SK-N-SH (cell line): ENCODE measurements at regions not wholly inside any gene's neighbourhood (a gene's known extent, or its start where the extent isn't known, plus 50 kb on each side); places are given as distances from the start of the nearest gene placed in this dataset.

Experiments
- CTCF ChIA-PET: fragments of 300-600, 350-600 bp; formaldehyde crosslinking; extraction: SDS; loops from one replicate; lab custom pipeline; 2021; lab: Yijun Ruan, JAX
- POLR2A ChIA-PET: fragments of 350-600 bp; sonication (Branson Sonifier 250); formaldehyde crosslinking; extraction: SDS; loops from one replicate; lab custom pipeline; 2020; ENCODE audit warnings: antibody characterized with exemption, inconsistent platforms; lab: Yijun Ruan, JAX
- DNase-seq: peaks from one replicate; pipeline ENCODE4 v3.0.0; 2012
- H2AFZ ChIP-seq: fragments of 200-600 bp; sonication (generic); 2 replicates; pipeline ENCODE4 v1.8.1; 2016; ENCODE audit warnings: antibody characterized with exemption, mild to moderate bottlenecking, low read depth
- H3F3A ChIP-seq: fragments of 200-600 bp; sonication (generic); replicated peaks from 2 replicates; pipeline ENCODE3; 2016; ENCODE audit warnings: antibody characterized with exemption, mild to moderate bottlenecking; ENCODE audit not compliant: insufficient read depth
- H3K27ac ChIP-seq, 2 experiments: fragments of 200-500 bp in 1 of 2; fragments of 200-600 bp in 1 of 2; sonication (Bioruptor generic) in 1 of 2; sonication (generic), shearing (Covaris generic) in 1 of 2; 2 replicates each; pipeline versions ENCODE4 v1.5.1 to v1.6.1; 2014 to 2016; ENCODE audit warnings: low read depth in 2 of 2, inconsistent platforms in 1 of 2, low read length in 1 of 2, mild to moderate bottlenecking in 1 of 2, mixed read lengths in 1 of 2
- H3K27me3 ChIP-seq: fragments of 200-600 bp; sonication (generic), shearing (Covaris generic); 2 replicates; pipeline ENCODE4 v1.6.1; 2016; ENCODE audit warnings: mixed run types; ENCODE audit not compliant: insufficient read depth
- H3K36me3 ChIP-seq, 2 experiments: fragments of 200-500 bp in 1 of 2; fragments of 200-600 bp in 1 of 2; sonication (Bioruptor generic) in 1 of 2; sonication (generic) in 1 of 2; replicated peaks in 1 of 2; 2 replicates each; pipeline versions ENCODE3 to v1.5.1; 2014 to 2016; ENCODE audit warnings: low read length in 1 of 2, mild to moderate bottlenecking in 1 of 2; ENCODE audit not compliant: insufficient read depth in 2 of 2, control insufficient read depth in 1 of 2
- H3K4me1 ChIP-seq, 2 experiments: fragments of 200-500 bp in 1 of 2; fragments of 200-600 bp in 1 of 2; sonication (Bioruptor generic) in 1 of 2; sonication (generic), shearing (Covaris generic) in 1 of 2; 2 replicates each; pipeline versions ENCODE4 v1.5.1 to v1.6.1; 2014 to 2016; ENCODE audit warnings: low read depth in 1 of 2, low read length in 1 of 2, mixed run types in 1 of 2; ENCODE audit not compliant: insufficient read depth in 2 of 2, control insufficient read depth in 1 of 2
- H3K4me2 ChIP-seq: fragments of 200-600 bp; sonication (generic), shearing (Covaris generic); 2 replicates; pipeline ENCODE4 v1.6.1; 2017; ENCODE audit warnings: mixed run types
- H3K4me3 ChIP-seq, 2 experiments: fragments of 200-500 bp in 1 of 2; fragments of 200-600 bp in 1 of 2; sonication (Bioruptor generic) in 1 of 2; sonication (generic), shearing (Covaris generic) in 1 of 2; 2 replicates each; pipeline versions ENCODE4 v1.5.1 to v1.8.1; 2014 to 2016; ENCODE audit warnings: low read depth in 2 of 2, inconsistent platforms in 1 of 2, low read length in 1 of 2, mild to moderate bottlenecking in 1 of 2, mixed read lengths in 1 of 2, moderate library complexity in 1 of 2
- H3K79me2 ChIP-seq: fragments of 200-600 bp; sonication (generic); 2 replicates; pipeline ENCODE4 v1.8.1; 2017; ENCODE audit warnings: mild to moderate bottlenecking; ENCODE audit not compliant: insufficient read depth
- H3K9ac ChIP-seq: fragments of 200-600 bp; sonication (generic); 2 replicates; pipeline ENCODE4 v1.6.1; 2017; ENCODE audit warnings: mixed run types
- H3K9me2 ChIP-seq: fragments of 200-600 bp; sonication (generic); 2 replicates; pipeline ENCODE4 v1.6.1; 2017; ENCODE audit warnings: mixed run types
- H3K9me3 ChIP-seq: fragments of 200-600 bp; sonication (generic); 2 replicates; pipeline ENCODE4 v1.6.1; 2017; ENCODE audit warnings: mixed run types, mild to moderate bottlenecking, moderate library complexity
- H4K20me1 ChIP-seq: fragments of 200-600 bp; sonication (generic); 2 replicates; pipeline ENCODE4 v1.6.1; 2017; ENCODE audit warnings: mild to moderate bottlenecking, mixed run types; ENCODE audit not compliant: insufficient read depth
- CHD2 ChIP-seq: fragments of 150-350 bp; IDR thresholded peaks from 2 replicates; pipeline ENCODE4 v1.6.1; 2018; ENCODE audit warnings: low read length; ENCODE audit not compliant: partially characterized antibody
- FOXM1 ChIP-seq: IDR thresholded peaks from 2 replicates; pipeline ENCODE4 v1.4.0; 2012; ENCODE audit warnings: low read depth, mild to moderate bottlenecking
- GABPA ChIP-seq: IDR thresholded peaks from 2 replicates; pipeline ENCODE4 v1.4.0; 2012; ENCODE audit warnings: low read depth, mild to moderate bottlenecking
- MEF2A ChIP-seq: IDR thresholded peaks from 2 replicates; pipeline ENCODE4 v1.4.0; 2012; ENCODE audit warnings: low read depth, borderline replicate concordance
- NFIC ChIP-seq: IDR thresholded peaks from 2 replicates; pipeline ENCODE4 v1.4.0; 2012; ENCODE audit warnings: borderline replicate concordance
- POLR2AphosphoS5 ChIP-seq: IDR thresholded peaks from 2 replicates; pipeline ENCODE4 v1.6.1; 2012; ENCODE audit warnings: low read depth, low read length
- RAD21 ChIP-seq: IDR thresholded peaks from 2 replicates; pipeline ENCODE4 v1.6.1; 2012; ENCODE audit warnings: mild to moderate bottlenecking, low read length
- RCOR1 ChIP-seq: fragments of 150-350 bp; IDR thresholded peaks from 2 replicates; pipeline ENCODE4 v1.6.1; 2017; ENCODE audit warnings: antibody characterized with exemption, low read length
- RFX5 ChIP-seq: IDR thresholded peaks from 2 replicates; pipeline ENCODE4 v1.6.1; 2012; ENCODE audit warnings: mild to moderate bottlenecking, improper control_type of control experiment, low read length
- RXRA ChIP-seq: IDR thresholded peaks from 2 replicates; pipeline ENCODE4 v1.4.0; 2012; ENCODE audit warnings: low read depth, mild to moderate bottlenecking, borderline replicate concordance
- SIN3A ChIP-seq: IDR thresholded peaks from 2 replicates; pipeline ENCODE4 v1.6.1; 2012; ENCODE audit warnings: low read depth, mild to moderate bottlenecking, low read length, moderate library complexity, borderline replicate concordance
- TCF12 ChIP-seq: IDR thresholded peaks from 2 replicates; pipeline ENCODE4 v1.4.0; 2012
- WGBS: methylation state at CpG from one replicate; pipeline ENCODE4 v1.1.6; 2017; ENCODE audit warnings: low lambda C conversion rate; 5-methylcytosine and 5-hydroxymethylcytosine counted together
- TF ChIP-seq, protein P1 (sequence below): IDR thresholded peaks from 2 replicates; pipeline ENCODE4 v1.6.1; 2012; ENCODE audit warnings: mild to moderate bottlenecking, low read depth, low read length, moderate library complexity
- TF ChIP-seq, protein P2 (sequence below): fragments of 200-600 bp; sonication (generic); IDR thresholded peaks from 2 replicates; pipeline ENCODE4 v1.6.1; 2017; ENCODE audit warnings: antibody characterized with exemption, mild to moderate bottlenecking, moderate library complexity
- TF ChIP-seq, protein P3 (sequence below): fragments of 150-350 bp; IDR thresholded peaks from 2 replicates; pipeline ENCODE4 v1.6.1; 2016; ENCODE audit warnings: mild to moderate bottlenecking, low read depth, low read length

DNA sequence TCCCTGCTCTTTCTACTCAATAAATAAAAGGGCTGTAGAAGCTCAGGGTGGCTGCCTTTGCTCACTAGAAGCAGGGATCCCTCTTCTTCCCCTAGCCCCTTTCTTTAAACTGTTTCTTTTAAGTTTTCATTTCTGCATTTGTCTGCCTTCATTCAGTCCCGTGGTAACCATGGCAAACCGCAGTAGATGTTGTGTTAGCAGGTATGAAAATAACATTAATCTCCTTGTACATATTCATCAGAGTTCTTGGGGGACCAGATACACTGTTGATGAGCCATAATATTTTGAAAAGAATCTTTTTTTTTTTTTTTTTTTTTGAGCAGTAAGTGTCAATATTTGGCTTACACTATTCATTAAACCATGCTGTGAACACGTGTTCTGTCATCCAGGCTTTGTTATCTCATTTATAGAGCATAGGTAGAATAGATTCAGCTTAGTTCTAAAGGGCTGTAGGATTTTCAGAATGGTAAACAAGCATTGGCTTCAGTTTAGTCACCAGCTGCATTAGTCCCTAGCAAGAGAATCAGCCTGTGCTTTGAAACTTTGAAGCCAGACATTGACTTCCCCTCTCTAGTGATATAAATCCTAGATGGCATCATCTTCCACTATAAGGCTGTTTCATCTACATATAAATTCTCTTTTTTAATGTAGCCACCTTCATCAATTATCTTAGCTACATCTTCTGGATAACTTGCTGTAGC, 59.4 kb upstream of the SPRY2 start:
- H3K79me2 ChIP-seq = no peaks in the 10 kb centered on the region
- no peaks in the 10 kb centered on the region for H3K36me3 ChIP-seq
- ChIA-PET POLR2A (no interaction called here), CTCF (no interaction called here)
- no peaks in the 10 kb centered on the region for H3F3A ChIP-seq
- H3K9ac ChIP-seq = no peak overlapping the region
- no peak overlapping the region for H3K4me2 ChIP-seq
- WGBS = 82% methylated on average over 3 of the region's 3 CpGs
- H3K4me3 ChIP-seq = no peak overlapping the region
- 0 out of 2 replicates have a peak, but pooled peaks cover 5% of the 10 kb centered on the region for H3K9me3 ChIP-seq
- DNase-seq = no peak
- no peaks in the 10 kb centered on the region for H3K9me2 ChIP-seq
- no peak overlapping the region for H2AFZ ChIP-seq
- TF ChIP-seq, protein P1, sequence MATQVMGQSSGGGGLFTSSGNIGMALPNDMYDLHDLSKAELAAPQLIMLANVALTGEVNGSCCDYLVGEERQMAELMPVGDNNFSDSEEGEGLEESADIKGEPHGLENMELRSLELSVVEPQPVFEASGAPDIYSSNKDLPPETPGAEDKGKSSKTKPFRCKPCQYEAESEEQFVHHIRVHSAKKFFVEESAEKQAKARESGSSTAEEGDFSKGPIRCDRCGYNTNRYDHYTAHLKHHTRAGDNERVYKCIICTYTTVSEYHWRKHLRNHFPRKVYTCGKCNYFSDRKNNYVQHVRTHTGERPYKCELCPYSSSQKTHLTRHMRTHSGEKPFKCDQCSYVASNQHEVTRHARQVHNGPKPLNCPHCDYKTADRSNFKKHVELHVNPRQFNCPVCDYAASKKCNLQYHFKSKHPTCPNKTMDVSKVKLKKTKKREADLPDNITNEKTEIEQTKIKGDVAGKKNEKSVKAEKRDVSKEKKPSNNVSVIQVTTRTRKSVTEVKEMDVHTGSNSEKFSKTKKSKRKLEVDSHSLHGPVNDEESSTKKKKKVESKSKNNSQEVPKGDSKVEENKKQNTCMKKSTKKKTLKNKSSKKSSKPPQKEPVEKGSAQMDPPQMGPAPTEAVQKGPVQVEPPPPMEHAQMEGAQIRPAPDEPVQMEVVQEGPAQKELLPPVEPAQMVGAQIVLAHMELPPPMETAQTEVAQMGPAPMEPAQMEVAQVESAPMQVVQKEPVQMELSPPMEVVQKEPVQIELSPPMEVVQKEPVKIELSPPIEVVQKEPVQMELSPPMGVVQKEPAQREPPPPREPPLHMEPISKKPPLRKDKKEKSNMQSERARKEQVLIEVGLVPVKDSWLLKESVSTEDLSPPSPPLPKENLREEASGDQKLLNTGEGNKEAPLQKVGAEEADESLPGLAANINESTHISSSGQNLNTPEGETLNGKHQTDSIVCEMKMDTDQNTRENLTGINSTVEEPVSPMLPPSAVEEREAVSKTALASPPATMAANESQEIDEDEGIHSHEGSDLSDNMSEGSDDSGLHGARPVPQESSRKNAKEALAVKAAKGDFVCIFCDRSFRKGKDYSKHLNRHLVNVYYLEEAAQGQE = no peak
- TF ChIP-seq RXRA = no peak
- TF ChIP-seq, all 33 proteins: peak for 0
- H3K27me3 ChIP-seq = no peaks in the 10 kb centered on the region
- H4K20me1 ChIP-seq = no peaks in the 10 kb centered on the region
- H3K27ac ChIP-seq = no peak overlapping the region
- no peaks in the 10 kb centered on the region; a peak in 1 of 4 replicates for H3K4me1 ChIP-seq

DNA sequence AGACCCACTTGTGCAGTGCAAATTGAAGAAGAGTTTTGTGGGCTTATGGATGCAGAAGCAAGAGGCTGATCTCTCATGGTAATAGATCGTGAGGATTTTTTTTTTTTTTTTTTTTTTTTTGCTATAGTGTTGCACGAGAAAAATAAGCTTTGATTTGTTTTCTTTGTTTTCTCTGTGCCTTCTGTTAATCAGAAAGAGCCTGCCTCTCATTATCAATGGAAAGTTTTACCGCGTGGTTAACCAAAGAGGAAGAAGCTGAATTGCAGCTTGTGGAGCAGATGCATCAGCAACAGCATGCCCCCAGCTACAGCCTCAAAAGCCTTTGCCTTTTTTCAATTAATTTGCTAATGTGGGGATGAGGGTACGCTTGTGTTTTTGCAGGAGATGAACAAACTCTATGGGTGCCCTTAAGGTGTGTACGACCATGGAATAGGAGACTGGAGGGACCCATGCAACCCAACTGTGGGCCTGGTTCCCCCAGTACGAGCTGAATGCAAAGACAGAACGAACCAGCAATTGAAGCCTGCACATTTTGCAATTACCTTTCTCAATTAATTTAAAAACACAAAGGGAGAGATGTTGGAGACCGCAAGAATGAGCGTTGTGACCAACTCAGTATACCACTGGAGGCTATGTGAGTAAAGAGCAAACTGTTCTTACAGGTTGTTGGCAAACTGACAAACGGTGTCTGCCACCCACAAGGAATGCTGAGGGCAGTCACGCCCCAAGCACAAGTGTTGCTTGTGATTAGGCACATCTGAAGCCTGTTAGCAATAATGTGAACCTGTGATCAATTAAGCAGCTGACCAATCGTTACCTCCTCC, 58.6 kb upstream of the SPRY2 start:
- Histone ChIP-seq H2AFZ (no peak overlapping the region), H3K27ac (no peak overlapping the region), H3K9me2 (no peaks in the 10 kb centered on the region), H3K4me3 (no peak overlapping the region), H3K9ac (no peak overlapping the region), H3K4me1 (no peaks in the 10 kb centered on the region; a peak in 1 of 4 replicates), H3K79me2 (no peaks in the 10 kb centered on the region), H3K27me3 (no peaks in the 10 kb centered on the region), H3K4me2 (no peak overlapping the region), H3F3A (no peaks in the 10 kb centered on the region), H3K9me3 (0 out of 2 replicates have a peak, but pooled peaks cover 4% of the 10 kb centered on the region), H4K20me1 (no peaks in the 10 kb centered on the region), H3K36me3 (no peaks in the 10 kb centered on the region)
- 71% methylated on average over 13 of the region's 13 CpGs for WGBS
- CTCF ChIA-PET = no interaction called here
- no peak for DNase-seq
- POLR2A ChIA-PET = no interaction called here
- no peak for TF ChIP-seq POLR2AphosphoS5
- TF ChIP-seq, protein P2, sequence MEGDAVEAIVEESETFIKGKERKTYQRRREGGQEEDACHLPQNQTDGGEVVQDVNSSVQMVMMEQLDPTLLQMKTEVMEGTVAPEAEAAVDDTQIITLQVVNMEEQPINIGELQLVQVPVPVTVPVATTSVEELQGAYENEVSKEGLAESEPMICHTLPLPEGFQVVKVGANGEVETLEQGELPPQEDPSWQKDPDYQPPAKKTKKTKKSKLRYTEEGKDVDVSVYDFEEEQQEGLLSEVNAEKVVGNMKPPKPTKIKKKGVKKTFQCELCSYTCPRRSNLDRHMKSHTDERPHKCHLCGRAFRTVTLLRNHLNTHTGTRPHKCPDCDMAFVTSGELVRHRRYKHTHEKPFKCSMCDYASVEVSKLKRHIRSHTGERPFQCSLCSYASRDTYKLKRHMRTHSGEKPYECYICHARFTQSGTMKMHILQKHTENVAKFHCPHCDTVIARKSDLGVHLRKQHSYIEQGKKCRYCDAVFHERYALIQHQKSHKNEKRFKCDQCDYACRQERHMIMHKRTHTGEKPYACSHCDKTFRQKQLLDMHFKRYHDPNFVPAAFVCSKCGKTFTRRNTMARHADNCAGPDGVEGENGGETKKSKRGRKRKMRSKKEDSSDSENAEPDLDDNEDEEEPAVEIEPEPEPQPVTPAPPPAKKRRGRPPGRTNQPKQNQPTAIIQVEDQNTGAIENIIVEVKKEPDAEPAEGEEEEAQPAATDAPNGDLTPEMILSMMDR = no peak
- no peak for TF ChIP-seq RXRA
- no peak for TF ChIP-seq MEF2A
- TF ChIP-seq CHD2 = no peak
- TF ChIP-seq RAD21 = no peak
- TF ChIP-seq NFIC = no peak
- TF ChIP-seq, protein P1 = no peak
- no peak for TF ChIP-seq FOXM1
- no peak for TF ChIP-seq SIN3A
- no peak for TF ChIP-seq RFX5
- TF ChIP-seq, protein P3, sequence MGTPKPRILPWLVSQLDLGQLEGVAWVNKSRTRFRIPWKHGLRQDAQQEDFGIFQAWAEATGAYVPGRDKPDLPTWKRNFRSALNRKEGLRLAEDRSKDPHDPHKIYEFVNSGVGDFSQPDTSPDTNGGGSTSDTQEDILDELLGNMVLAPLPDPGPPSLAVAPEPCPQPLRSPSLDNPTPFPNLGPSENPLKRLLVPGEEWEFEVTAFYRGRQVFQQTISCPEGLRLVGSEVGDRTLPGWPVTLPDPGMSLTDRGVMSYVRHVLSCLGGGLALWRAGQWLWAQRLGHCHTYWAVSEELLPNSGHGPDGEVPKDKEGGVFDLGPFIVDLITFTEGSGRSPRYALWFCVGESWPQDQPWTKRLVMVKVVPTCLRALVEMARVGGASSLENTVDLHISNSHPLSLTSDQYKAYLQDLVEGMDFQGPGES = no peak
- TF ChIP-seq GABPA = no peak
- TF ChIP-seq TCF12 = no peak
- no peak for TF ChIP-seq RCOR1
